Thoracic aorta (tissue), 2 donors: ENCODE measurements at regions not wholly inside any gene's neighbourhood (a gene's known extent, or its start where the extent isn't known, plus 50 kb on each side); places are given as distances from the start of the nearest gene placed in this dataset.

Source experiments
- ATAC-seq: fragments of 150-250 bp; one replicate; pipeline ENCODE4 v1.8.0; 2017; ENCODE audit warnings: low read depth; ENCODE audit not compliant: insufficient number of reproducible peaks, low FRiP score
- DNase-seq: peaks from one replicate; pipeline ENCODE4 v3.0.0-alpha.2; 2020; ENCODE audit warnings: low spot score
- H3K27ac ChIP-seq, 2 donors: fragments of 200-600 bp; sonication (generic); 1 replicate in 1 of 2; 2 replicates in 1 of 2; pipeline ENCODE4 v1.5.1; 2016; ENCODE audit warnings: mild to moderate bottlenecking in 2 of 2, moderate library complexity in 2 of 2
- H3K27me3 ChIP-seq: fragments of 200-600 bp; sonication (generic); replicated peaks from 2 replicates; pipeline ENCODE4 v1.6.0; 2016; ENCODE audit warnings: mild to moderate bottlenecking; ENCODE audit not compliant: insufficient read depth
- H3K36me3 ChIP-seq: fragments of 200-600 bp; sonication (generic); one replicate; pipeline ENCODE4 v1.5.1; 2016
- H3K4me1 ChIP-seq, 2 donors: fragments of 200-600 bp; sonication (generic); 1 replicate in 1 of 2; 2 replicates in 1 of 2; pipeline versions ENCODE4 v1.5.1 to v1.6.0; 2016; ENCODE audit warnings: low read depth in 2 of 2, mild to moderate bottlenecking in 1 of 2; ENCODE audit not compliant: control insufficient read depth in 1 of 2
- H3K4me3 ChIP-seq: fragments of 200-600 bp; sonication (generic); 2 replicates; pipeline ENCODE4 v1.5.1; 2016; ENCODE audit warnings: mild to moderate bottlenecking
- H3K9me3 ChIP-seq: fragments of 200-600 bp; sonication (generic); 2 replicates; pipeline ENCODE4 v1.5.1; 2016
- TF ChIP-seq, protein P1 (sequence below): fragments of 200-600 bp; sonication (generic); IDR thresholded peaks from one replicate; pipeline ENCODE4 v1.5.1; 2019; ENCODE audit warnings: antibody characterized with exemption

DNA sequence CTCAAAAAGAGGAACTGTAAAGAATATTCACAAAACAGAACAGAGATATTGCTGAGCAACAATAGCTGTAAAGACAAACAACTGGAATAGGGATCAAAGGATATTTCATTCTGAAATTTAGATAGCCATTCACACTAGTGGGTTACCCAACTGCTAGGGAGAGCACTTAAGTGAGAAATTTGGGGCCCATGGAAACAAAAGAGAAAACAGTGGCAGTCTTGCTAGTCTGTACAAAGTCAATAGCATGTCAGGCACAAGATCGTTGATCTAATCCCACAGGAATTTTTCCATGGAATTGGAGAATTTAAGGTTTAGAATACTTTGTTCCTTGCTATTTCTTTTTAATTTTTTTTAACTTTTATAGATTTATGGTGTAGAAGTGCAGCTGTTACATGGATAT is 467.0 kb downstream of the PCDH18 start:
- H3K27me3 ChIP-seq = no peaks in the 10 kb centered on the region
- no peak overlapping the region for H3K27ac ChIP-seq
- no peaks in the 10 kb centered on the region for H3K4me1 ChIP-seq
- no peak overlapping the region for H3K4me3 ChIP-seq
- TF ChIP-seq, protein P1, sequence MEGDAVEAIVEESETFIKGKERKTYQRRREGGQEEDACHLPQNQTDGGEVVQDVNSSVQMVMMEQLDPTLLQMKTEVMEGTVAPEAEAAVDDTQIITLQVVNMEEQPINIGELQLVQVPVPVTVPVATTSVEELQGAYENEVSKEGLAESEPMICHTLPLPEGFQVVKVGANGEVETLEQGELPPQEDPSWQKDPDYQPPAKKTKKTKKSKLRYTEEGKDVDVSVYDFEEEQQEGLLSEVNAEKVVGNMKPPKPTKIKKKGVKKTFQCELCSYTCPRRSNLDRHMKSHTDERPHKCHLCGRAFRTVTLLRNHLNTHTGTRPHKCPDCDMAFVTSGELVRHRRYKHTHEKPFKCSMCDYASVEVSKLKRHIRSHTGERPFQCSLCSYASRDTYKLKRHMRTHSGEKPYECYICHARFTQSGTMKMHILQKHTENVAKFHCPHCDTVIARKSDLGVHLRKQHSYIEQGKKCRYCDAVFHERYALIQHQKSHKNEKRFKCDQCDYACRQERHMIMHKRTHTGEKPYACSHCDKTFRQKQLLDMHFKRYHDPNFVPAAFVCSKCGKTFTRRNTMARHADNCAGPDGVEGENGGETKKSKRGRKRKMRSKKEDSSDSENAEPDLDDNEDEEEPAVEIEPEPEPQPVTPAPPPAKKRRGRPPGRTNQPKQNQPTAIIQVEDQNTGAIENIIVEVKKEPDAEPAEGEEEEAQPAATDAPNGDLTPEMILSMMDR = no peak
- ATAC-seq = no peak
- no peak for DNase-seq
- H3K9me3 ChIP-seq = no peaks in the 10 kb centered on the region
- no peaks in the 10 kb centered on the region for H3K36me3 ChIP-seq

DNA sequence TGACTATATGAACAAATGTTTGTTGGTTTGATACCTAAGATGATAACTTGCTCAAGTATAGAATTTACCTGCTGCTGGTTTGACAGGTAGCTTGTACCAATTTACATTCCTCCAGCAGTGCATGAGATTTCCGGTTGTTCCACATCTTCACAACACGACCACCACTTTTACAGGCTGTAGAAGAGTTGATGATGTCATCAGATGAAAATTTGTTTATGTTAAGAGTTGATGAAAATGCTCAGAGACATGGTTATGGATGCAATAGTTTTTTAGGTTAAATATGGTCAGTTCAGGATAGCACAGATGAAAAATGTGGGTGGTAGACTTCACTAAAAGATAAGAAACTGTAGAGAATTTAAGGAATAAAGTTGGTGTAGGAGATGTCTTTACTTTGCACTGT is 468.3 kb downstream of the PCDH18 start:
- Histone ChIP-seq H3K27ac (no peak overlapping the region), H3K27me3 (no peaks in the 10 kb centered on the region), H3K9me3 (no peaks in the 10 kb centered on the region), H3K4me3 (no peak overlapping the region), H3K4me1 (no peaks in the 10 kb centered on the region), H3K36me3 (no peaks in the 10 kb centered on the region)
- TF ChIP-seq, protein P1 = no peak
- no peak for DNase-seq
- no peak for ATAC-seq

DNA sequence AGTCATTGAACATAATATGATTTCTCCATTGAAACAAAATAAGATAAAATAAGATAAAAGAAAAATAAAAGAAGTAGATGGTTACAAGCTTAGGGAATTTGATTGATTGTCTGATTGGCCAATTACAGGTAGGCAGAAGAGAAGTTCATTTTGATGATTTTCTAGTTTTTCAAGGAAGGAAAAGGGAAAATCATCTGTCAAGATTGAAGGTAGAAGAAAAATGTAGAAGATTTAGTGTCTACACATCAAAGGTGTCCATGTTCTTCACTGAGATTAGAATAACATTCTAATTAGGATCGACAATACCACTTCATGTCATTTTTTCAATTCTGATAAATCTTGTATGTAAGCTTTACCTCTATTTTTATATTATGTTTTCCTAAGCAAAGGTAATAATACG is 489.1 kb downstream of the PCDH18 start:
- Histone ChIP-seq H3K4me1 (no peaks in the 10 kb centered on the region), H3K27me3 (no peaks in the 10 kb centered on the region), H3K9me3 (no peaks in the 10 kb centered on the region), H3K36me3 (no peaks in the 10 kb centered on the region), H3K27ac (no peak overlapping the region), H3K4me3 (no peak overlapping the region)
- ATAC-seq (no peak), DNase-seq (no peak)
- TF ChIP-seq, protein P1 = no peak

DNA sequence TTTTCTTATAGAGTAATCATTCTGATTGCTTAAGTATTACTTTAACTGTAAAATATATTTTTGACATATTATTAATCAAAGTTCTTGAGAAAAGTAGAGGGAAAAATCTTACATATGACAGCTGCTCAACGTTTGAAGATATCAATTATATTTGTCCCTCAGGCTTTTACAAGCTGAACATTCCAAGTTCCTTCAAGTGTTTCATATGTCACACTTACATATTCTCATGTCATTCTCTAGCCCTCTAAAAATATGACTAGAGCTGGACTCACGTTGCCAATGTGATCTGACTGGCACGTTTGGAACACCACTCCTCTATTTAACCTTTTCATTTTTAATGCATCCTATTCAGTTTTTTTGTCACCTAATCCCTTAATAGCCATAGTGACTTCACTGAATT is 492.9 kb downstream of the PCDH18 start:
- Histone ChIP-seq H3K4me3 (no peak overlapping the region), H3K4me1 (no peaks in the 10 kb centered on the region), H3K27ac (no peak overlapping the region), H3K9me3 (no peaks in the 10 kb centered on the region), H3K36me3 (no peaks in the 10 kb centered on the region), H3K27me3 (no peaks in the 10 kb centered on the region)
- ATAC-seq (no peak), DNase-seq (no peak)
- TF ChIP-seq, protein P1 = no peak

DNA sequence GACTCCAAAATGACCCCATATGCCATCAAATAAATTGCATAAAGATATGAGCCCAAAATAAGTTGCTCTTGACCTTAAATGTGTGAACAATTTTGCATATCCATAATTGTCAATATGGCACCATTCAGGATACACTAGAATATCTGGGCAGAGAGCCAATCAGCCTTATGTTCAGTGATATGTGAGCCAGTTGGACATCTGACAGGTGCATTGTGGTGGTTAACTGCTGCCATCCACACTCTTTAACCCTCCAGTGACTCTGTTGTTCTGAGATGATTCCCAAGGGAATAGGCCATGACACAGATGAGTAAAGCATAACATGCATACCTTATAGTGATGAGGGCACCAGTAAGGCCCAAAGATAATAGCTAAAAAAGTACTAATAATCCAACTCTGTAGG is 500.1 kb downstream of the PCDH18 start:
- H3K36me3 ChIP-seq = no peaks in the 10 kb centered on the region
- no peak overlapping the region for H3K27ac ChIP-seq
- no peaks in the 10 kb centered on the region for H3K27me3 ChIP-seq
- no peak overlapping the region for H3K4me3 ChIP-seq
- no peak for ATAC-seq
- TF ChIP-seq, protein P1 = no peak
- DNase-seq = no peak
- no peaks in the 10 kb centered on the region for H3K9me3 ChIP-seq
- H3K4me1 ChIP-seq = no peaks in the 10 kb centered on the region
